HG03469 (cell line): ENCODE measurements at regions not wholly inside any gene's neighbourhood (a gene's known extent, or its start where the extent isn't known, plus 50 kb on each side); places are given as distances from the start of the nearest gene placed in this dataset.
"Not testable (repeated sequence)": the region's sequence is repeated elsewhere in the genome, so short reads cannot be mapped to it uniquely, and the experiment has no call there.

ENCODE experiments used
- ATAC-seq: cut with Tn5 transposase; IDR thresholded peaks from one replicate; pipeline ENCODE4 v1.9.1; 2021; ENCODE audit warnings: mild to moderate bottlenecking, moderate library complexity, moderate number of reproducible peaks; ENCODE audit not compliant: unreplicated experiment

DNA sequence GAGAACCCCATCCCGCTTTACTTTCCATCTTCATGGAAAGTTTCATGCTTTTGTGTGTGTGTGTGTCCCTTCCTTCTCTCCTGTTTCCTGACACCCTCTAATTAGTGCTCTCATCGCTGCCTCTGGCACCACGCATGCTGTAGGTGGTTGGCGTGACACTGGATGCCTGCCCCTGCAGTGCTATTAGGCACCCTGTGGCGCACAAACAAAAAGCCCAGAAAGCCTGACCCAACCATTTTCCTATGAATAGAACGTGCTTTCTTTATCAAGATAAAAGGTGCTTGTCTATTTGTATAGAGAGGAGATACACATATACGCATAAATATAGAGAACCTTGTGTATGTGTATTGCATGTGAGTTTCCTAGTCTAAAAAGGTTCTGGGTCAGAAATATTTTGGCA lies 120.8 kb upstream of the CDCA7L start:
- no peak for ATAC-seq

DNA sequence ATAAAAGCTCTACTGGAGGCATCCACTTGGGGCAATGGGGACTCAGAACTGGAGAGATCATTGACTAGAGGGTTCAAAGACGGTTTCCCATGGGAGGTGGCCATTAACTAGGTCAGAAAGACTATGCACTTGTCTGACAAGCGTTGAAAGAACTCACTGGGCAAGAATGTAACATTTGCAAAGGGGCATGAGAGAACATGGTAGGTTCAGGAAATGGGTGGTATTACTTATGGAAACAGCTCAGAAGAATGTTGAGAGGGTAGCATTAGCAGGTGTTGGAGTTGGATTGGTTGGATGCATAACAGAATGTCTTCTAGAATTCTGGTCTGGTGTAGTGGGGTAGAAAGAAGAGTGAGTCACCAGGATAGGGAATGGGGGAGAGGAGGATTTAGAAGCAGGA lies 119.1 kb upstream of the CDCA7L start:
- ATAC-seq: no peak

DNA sequence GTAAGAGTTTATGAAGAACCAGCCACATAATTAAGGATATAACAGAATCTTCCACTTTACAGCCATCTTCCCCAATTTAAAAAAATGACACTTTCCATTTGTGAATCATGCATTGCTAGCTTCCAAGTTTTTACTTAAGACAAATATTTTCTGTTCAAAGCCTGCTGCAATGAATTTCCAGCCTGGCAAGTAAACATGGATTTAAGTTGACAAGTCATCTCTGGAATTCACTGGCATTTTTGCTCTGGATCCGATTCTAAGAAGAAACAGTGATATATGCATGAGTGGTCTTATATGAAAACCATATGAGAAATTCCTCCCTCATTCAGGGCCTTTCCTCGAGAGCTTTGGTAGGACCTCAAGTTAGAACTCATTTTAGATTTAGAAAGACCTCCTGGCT lies 116.1 kb upstream of the CDCA7L start:
- no peak for ATAC-seq

DNA sequence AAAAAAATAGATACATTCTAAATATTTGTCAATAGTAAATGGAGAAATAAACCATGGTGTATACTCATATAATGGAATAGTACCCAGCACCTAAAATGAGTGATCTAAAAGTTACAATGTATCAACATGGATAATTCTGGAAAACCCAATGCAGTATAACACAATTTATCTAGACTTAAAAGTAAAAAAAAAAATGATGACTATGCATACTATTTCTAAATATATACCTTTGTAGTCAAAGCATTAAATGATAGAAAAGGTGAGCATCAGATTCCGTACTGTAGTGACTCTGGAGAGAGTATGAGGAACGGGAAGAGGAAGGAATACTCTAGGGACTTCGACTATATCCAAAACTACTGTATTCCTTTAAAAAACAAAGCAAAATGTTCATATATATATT lies 115.2 kb upstream of the CDCA7L start:
- no peak for ATAC-seq

DNA sequence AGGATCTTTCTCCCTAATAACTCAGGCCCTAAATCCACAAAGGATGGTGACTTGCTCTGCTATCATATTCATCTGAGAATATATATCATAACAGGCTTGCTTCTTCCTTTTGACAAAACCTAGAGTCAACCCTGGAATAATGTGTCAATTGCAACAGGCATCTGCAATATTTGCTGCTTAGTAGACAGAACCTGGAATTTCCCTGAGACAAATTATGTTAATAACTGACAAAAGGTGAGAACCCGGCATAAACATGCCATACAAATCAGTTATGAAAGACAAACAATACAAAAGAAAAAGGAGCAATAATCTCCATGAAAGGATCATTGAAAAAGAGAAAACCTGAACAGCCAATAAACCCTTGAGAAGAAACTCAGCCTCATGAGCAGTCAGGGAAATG lies 114.5 kb upstream of the CDCA7L start:
- no peak for ATAC-seq

DNA sequence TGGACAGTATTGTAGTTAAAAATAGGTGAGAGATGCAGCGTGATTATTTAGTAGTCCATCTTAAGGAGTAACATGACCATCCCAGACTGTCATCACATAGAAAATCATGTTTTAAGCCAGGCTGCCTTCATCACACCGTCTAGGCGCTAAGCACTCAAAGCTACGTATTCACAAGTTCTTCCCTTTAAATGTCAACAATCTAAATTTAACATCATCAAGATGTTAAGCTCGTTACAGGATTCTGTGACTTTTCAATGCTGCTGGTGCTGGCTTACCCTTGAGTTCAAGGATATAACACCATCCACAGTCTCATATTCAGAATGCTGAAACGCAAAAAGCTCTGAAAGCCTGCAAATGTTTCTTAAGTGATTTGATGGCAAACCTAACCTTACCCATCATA lies 109.5 kb upstream of the CDCA7L start:
- no peak for ATAC-seq

DNA sequence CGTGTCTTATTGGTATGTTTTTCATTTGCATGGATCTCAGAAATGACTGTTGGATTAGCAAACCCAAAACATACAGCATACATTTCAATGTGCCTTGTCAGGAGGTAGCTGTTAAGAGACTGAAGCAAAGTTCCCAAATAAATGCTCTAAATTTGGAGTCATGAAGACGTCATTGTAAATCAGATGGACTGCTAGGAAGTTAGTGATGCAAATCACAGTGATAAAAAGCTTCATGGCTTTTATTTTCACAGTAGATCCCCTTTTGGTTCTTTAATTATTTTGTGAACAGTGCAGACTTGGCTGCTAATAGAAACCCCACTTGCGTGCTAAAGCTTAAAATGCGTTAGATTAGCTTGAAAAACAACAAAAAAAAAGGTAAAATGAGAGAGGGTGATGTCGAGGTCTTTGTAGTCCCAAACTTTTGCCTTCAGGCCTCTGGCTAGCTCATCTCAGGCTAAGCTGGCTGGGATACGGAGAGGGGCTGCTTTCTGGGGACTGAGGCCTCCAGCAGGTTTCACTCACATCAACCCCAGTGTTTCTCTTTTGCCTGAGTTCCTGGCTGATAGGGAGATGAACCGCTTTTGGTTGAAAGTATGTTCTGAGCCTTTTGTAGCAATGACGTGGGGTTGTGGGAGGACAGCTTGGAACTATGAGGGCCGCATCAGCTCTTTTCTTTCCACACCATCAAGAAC lies 107.1 kb upstream of the CDCA7L start:
- ATAC-seq: no peak

DNA sequence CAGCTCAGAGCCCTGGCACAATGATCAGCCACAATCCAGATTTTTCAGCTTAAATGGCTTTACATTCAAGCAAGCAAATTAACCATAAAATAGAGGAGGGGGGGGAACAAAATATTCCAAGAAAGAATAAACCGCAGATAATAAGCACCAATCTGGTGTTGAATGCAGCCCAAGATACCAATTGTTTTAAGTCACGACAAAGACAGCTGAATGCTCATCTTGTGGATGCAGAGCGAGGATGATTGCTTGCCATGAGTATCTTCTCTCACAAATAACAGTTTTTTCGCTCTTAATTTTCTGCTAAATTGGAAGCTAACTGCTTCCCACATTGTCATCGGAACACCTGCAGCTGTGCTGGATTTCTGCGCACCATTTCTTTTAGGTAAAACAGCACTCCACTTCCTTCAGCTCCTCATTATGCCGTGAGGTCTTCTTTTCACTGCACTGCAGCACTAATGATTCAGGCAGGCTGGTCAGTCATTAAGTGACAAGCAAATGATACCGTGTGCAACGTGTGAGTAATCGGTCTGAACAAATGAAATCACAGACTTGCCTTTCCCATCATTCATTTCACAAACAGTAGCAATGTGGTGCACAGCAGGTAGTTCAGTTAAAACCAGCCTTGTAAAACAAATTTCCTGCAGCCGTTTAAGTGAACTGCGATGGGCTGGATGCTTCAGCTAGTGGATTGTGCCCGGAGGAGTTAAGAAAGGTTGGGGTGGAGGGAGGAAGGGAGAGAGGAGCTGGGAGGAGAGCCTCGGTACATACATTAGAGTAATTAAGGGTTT lies 106.4 kb upstream of the CDCA7L start:
- no peak for ATAC-seq

DNA sequence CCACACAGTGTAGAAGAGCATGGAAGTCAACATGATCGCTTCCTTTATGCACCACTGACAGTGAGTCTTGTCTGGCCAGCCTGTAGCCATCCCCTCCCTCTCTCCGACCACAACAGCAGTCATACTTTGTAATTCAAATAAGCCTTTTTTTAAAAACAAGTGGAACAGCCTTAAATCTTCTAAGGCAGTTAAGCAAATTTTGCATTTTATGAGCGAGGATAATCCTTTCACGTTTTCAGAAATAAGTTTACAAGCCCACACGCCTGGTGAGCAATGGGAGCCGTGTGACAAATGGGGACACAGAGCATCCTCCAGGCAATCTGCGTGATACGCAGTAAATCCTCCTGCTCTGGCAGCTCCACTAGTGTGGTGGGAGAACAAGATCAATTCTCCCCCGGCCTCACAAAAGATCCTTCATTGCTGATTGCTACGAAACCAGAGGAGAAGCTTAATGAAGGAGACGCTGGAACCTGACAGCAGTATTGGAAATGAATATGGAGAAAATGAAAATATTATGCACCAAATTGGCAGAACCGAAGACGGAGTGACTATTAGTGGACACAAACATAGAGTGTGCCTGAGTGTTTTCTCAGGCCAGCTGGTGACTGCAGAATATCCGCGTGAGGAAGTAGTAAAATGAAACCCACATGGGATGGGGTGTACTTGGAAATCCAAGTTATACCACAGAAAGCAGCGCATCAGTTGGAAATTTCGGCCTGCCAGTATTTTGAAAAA lies 104.2 kb upstream of the CDCA7L start:
- no peak for ATAC-seq

DNA sequence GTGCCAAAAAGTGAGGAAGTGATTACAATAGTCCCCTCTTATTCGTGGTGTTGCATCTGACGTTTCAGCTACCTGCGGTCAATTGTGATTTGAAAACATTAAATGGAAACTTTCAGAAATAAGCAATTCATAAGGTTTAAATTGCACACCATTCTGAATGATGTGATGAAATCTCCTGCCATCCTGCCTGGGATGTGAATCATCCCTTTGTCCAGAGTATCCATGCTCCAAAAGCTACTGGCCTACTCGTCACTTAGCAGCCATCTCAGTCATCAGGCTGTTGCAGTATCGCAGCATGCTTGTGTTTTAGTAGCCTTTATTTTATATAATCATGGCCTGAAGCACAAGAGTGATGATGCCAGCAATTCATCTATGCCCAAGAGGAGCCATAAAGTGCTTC lies 97.7 kb upstream of the CDCA7L start:
- ATAC-seq: no peak

DNA sequence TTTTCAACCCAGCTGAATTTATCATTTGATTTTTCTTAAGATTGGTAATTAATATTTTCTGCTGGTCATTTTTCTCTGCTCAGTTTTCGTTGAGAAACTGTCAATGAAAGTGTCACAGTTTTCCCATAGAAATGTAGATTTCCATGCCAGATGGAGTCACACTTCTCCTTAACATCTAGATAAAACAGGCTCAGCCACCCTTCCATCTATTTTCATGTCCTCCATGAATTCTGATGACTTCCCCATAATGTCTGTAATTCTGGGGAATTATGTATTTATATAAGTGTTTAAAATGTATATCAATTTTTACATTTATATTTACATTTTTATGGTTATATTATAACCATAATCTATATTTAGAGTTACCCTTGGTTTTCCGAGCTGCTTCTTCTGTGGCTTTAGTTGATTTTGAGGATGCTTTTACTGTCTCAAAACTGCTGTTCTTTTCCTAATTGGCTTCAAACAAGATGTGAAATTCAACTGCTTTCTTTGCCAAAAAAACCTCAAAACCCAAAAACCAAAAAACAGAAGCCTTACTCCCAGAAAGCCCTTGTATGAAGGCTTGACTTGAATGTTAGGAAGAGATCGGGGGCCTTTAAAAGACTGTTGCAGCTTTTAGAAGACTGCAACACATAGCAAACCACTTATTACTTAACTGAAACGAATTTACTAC lies 95.4 kb upstream of the CDCA7L start:
- ATAC-seq: no peak

DNA sequence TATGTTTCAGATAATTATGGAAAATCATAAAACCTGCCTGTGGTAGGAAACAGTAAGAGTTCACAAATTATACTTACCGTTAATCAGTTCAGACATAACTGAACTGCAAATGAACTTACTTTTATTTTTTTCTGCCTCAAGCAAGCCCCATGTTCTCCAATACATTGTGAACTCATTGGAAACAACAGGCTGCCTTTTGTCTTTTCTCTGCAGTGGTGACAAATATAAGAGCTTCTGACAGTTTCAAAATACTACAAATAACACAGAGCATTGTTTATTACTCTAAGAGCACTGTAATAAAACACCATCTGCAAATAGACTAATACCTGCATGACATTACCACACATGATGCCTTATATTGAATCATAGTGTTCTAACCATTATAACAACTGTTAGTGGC lies 94.0 kb upstream of the CDCA7L start:
- no peak for ATAC-seq

DNA sequence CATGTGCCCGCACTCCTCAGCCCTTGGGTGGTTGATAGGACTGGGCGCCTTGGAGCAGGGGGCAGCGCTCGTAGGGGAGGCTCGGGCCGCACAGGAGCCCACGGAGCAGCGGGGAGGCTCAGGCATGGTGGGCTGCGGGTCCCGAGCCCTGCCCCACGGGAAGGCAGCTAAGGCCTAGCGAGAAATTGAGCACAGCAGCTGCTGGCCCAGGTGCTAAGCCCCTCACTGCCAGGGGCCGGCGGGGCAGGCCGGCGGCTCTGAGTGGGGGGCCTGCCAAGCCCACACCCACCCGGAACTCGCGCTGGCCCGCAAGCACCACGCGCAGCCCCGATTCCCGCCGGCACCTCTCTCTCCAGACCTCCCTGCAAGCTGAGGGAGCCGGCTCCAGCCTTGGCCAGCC lies 86.7 kb upstream of the CDCA7L start:
- ATAC-seq: not testable (repeated sequence)

DNA sequence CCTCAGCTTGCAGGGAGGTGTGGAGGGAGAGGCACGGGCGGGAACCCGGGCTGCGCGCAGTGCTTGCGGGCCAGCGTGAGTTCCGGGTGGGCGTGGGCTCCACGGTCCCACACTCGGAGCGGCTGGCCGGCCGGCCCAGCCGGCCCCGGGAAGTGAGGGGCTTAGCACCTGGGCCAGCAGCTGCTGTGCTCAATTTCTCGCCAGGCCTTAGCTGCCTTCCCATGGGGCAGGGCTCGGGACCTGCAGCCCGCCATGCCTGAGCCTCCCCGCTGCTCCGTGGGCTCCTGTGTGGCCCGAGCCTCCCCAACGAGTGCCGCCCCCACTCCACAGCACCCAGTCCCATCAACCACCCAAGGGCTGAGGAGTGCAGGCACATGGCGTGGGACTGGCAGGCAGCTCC lies 83.0 kb upstream of the CDCA7L start:
- not testable (repeated sequence) for ATAC-seq

DNA sequence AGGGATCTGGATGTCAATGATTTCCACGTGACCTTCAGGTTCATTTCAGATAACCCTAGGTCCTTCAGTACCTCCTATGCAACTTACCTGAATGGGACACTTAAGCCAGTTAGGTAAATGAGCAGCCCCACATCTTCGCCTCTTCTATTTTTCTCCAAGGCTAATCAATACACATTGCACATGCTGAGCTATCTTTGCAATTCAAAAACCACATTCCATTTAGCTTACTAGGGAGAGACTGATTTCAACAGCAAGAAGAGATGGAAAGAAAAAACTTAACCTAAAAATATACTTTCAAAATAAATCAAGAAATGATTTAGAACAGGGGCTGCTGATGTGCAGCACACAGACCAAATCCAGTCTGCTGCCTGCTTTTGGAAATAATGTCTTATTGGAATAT lies 81.8 kb upstream of the CDCA7L start:
- no peak for ATAC-seq

DNA sequence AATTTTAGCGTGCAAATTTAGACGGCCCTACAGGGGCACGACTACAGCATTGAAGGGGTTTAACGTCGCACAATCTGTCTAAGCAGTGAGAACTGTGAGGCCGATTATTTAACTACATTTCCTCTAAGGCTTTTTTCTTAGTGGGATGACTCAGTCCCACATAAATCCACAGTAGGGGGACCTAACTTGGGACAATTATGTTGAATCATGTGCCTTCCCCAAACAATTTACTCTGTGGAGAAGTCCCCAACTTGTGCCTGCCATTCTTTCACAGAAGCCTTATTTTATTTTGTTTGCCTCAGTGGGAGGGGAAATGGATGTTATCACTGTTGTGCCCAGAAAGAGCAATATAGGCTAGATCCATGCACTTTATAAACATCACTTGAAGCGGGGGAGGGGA lies 80.3 kb upstream of the CDCA7L start:
- ATAC-seq: no peak

DNA sequence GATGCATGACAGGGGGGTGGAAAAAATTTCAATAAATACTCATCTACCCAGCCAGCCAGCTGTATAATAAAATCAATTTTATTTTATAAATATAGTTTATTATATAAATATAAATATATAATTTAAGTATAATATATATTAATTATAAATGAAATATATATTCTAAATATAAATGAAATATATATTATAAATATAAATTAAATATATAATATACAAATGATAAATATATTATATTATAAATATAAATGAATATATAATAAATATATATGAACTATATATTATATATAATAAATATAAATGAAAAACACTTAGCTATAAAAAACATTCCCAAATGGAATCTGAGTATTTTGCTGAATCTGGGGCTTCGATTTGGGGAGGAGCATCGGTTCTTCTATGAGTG lies 79.4 kb upstream of the CDCA7L start:
- no peak for ATAC-seq

DNA sequence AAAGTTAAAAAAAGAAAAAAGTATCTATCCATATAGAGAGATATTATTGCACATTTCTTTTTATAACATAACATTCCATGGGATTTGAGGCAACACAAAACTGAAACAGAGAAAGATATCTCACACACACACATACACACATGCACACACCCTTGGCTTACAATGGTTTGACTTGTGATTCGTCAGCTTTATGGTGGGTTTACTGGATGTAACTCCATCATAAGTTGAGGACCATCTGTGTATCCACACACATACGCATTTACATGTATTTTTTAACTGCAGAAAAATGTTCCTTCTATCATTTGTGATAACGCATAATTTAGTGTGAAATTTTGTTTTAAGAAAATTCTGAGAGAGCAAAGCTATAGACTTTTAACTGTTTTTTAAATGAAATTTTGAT lies 74.2 kb upstream of the CDCA7L start:
- ATAC-seq: no peak

DNA sequence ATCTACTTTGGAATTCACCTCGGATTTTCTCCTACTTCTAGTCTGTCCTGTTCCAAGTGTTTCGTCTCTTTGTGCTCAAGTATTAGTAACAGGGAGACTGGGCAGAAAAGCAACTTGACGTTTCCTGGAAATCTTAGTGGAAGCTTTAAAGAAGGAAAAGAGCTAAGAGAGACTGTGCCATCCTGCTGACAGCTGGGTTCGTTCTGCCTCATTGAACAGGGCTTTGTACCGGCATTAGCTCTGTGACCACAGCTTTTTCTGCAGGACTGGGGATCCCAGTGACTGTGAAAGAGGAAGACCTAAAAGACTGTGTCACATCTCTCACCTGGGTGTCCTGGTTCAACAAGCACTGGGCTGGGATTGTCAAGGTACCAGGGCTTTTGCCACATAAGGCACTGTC lies 70.8 kb upstream of the CDCA7L start:
- ATAC-seq: no peak

DNA sequence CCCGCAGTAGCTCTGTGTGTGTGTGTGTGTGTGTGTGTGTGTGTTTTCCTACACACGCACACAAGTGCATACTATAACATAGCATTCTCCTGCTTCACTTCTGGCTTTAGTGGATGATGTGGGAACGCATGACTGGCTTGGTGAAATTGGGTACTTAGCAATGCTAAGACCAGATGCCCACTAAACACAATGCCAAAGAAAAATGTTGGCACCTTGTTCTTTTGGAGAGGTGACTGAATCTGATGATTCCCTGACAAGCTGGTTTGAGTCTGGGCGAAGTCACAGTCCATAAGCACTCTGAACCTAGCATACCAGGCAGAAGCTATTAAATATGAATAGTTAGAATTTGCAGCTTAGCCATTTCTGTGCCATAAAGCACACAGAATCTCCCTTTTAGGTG lies 68.0 kb upstream of the CDCA7L start:
- no peak for ATAC-seq

DNA sequence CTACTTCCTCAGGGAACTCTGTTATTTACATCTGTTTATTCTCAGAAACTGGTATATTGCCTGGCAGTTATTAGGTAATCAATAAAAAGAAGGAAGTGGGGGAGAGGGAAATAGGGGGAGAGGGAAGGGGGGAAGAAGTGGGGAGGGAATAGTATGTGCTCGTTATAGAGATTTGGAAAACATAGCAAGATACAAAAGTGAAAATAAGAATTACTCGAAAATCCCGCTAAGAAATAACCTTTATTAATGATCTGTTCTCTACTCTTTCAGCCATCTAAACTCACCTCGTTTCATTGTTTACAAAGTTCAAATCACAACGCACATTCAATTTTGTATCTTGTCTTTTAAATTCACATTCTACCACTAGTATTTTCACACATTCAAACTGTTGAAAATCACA lies 63.0 kb upstream of the CDCA7L start:
- ATAC-seq: no peak
